Sigmoid colon (tissue), 6 donors: ENCODE measurements at regions not wholly inside any gene's neighbourhood (a gene's known extent, or its start where the extent isn't known, plus 50 kb on each side); places are given as distances from the start of the nearest gene placed in this dataset.

Source experiments
- DNase-seq: peaks from one replicate; pipeline ENCODE4 v3.0.0-alpha.2; 2019
- H3K27ac ChIP-seq, 4 donors: fragments of 200-600 bp; sonication (generic); one replicate each; pipeline ENCODE4 v1.5.1; 2016 to 2019; ENCODE audit warnings: mild to moderate bottlenecking in 1 of 4
- H3K27me3 ChIP-seq, 3 donors: fragments of 200-600 bp; sonication (generic); one replicate each; pipeline ENCODE4 v1.5.1; 2019; ENCODE audit warnings: mild to moderate bottlenecking in 1 of 3
- H3K36me3 ChIP-seq, 4 donors: fragments of 200-600 bp; sonication (generic); one replicate each; pipeline ENCODE4 v1.5.1; 2016 to 2019
- H3K4me1 ChIP-seq, 4 donors: fragments of 200-600 bp; sonication (generic); one replicate each; pipeline ENCODE4 v1.5.1; 2017 to 2019
- H3K4me3 ChIP-seq, 4 donors: fragments of 200-600 bp; sonication (generic); one replicate each; pipeline ENCODE4 v1.5.1; 2017 to 2019; ENCODE audit warnings: mild to moderate bottlenecking in 2 of 4, moderate library complexity in 1 of 4
- H3K9me3 ChIP-seq, 4 donors: fragments of 200-600 bp in 3 of 4; sonication (generic) in 3 of 4; one replicate each; pipeline versions ENCODE4 v1.5.1 to v1.6.1; 2013 to 2019
- EP300 ChIP-seq, 4 donors: sonication (generic); formaldehyde crosslinking; IDR thresholded peaks; one replicate each; pipeline ENCODE4 v1.6.1; 2017; ENCODE audit warnings: antibody characterized with exemption in 4 of 4
- POLR2A ChIP-seq, 2 donors: fragments of 450-650 bp; IDR thresholded peaks; one replicate each; pipeline ENCODE4 v1.6.1; 2016; ENCODE audit warnings: antibody characterized with exemption in 2 of 2, mild to moderate bottlenecking in 2 of 2, moderate library complexity in 2 of 2
- POLR2AphosphoS5 ChIP-seq, 4 donors: sonication (generic); formaldehyde crosslinking; IDR thresholded peaks; one replicate each; pipeline ENCODE4 v1.6.1; 2017; ENCODE audit warnings: antibody characterized with exemption in 4 of 4
- WGBS, 2 donors: extraction: QIAGEN DNeasy Blood & Tissue Kit; methylation state at CpG; one replicate each; pipeline ENCODE4 v1.1.7; 2013; 5-methylcytosine and 5-hydroxymethylcytosine counted together
- intact Hi-C: fragments of 100-400 bp; cut with DNase I; formaldehyde crosslinking; loops from one replicate; pipeline ENCODE4 v1.15.1; 2023
- TF ChIP-seq, protein P1 (sequence below), 4 experiments: fragments of 450-650 bp in 3 of 4; fragments of 200-600 bp in 1 of 4; IDR thresholded peaks; one replicate each; pipeline ENCODE4 v1.5.1; 2016 to 2019; ENCODE audit warnings: antibody characterized with exemption in 4 of 4, mild to moderate bottlenecking in 3 of 4, moderate library complexity in 2 of 4
- donor health status: healthy with polysubstance abuse.
- donor health status: healthy.

DNA sequence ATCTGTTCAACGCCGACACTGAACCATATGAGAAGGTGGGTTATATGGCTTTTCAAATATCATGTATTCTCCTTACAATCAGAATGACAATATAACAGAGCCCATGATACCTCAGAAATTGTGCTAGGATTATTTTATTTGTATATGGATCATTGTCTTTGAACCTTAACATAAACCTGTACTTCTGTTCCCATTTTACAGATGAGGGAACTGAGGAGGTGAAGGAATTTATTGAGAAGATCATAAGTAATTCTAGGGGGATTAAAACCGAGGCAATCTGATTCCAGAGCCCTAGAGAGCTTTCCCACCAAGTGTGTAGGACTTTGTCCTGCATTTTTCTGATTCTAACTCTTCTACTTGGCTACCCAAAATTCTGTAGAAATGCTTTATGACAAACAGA, 279.8 kb upstream of the FANCL start:
- H3K36me3 ChIP-seq, result no peaks in the 10 kb centered on the region

DNA sequence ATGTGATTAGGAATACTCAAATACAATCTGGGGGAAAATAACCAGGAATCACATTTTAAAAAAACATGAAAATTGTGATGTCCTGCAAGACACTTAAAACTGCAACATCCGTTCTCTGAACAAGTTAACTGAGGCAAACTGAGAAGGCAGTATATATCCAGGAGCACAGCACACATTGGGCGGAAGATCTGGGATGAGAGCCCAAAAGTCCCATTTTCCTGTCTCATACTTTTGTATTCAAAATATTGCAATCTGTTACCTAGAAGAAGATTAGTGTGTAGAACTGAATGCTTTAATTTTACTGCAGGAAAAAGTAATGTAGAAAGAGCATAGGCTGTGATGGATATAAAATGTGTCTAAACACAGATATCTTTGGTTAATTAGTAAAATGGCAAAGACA, 276.8 kb upstream of the FANCL start:
- Histone ChIP-seq H3K27me3 (no peaks in the 10 kb centered on the region), H3K4me3 (no peak overlapping the region), H3K4me1 (peaks cover 0 to 17% (median 11%) of the 10 kb centered on the region in 4 donors), H3K9me3 (no peaks in the 10 kb centered on the region), H3K27ac (no peak overlapping the region), H3K36me3 (no peaks in the 10 kb centered on the region)
- TF ChIP-seq EP300 (IDR thresholded peaks at IDR 0.05) (no peak), POLR2AphosphoS5 (IDR thresholded peaks at IDR 0.05) (no peak)
- intact Hi-C loops, result no loop called here
- WGBS, 2 donors, result 91% methylated on average over 2 of the region's 2 CpGs
- no peak for DNase-seq

More for the DNA sequence above, 279.8 kb upstream of the FANCL start:
- Histone ChIP-seq H3K27me3 (no peaks in the 10 kb centered on the region), H3K4me3 (no peak overlapping the region), H3K9me3 (no peaks in the 10 kb centered on the region), H3K27ac (no peak overlapping the region), H3K4me1 (peaks cover 0 to 32% (median 17%) of the 10 kb centered on the region in 4 donors)
- DNase-seq, result no peak
- TF ChIP-seq POLR2A (IDR thresholded peaks at IDR 0.05) (no peak), EP300 (IDR thresholded peaks at IDR 0.05) (no peak), POLR2AphosphoS5 (IDR thresholded peaks at IDR 0.05) (no peak)
- TF ChIP-seq, protein P1, sequence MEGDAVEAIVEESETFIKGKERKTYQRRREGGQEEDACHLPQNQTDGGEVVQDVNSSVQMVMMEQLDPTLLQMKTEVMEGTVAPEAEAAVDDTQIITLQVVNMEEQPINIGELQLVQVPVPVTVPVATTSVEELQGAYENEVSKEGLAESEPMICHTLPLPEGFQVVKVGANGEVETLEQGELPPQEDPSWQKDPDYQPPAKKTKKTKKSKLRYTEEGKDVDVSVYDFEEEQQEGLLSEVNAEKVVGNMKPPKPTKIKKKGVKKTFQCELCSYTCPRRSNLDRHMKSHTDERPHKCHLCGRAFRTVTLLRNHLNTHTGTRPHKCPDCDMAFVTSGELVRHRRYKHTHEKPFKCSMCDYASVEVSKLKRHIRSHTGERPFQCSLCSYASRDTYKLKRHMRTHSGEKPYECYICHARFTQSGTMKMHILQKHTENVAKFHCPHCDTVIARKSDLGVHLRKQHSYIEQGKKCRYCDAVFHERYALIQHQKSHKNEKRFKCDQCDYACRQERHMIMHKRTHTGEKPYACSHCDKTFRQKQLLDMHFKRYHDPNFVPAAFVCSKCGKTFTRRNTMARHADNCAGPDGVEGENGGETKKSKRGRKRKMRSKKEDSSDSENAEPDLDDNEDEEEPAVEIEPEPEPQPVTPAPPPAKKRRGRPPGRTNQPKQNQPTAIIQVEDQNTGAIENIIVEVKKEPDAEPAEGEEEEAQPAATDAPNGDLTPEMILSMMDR (IDR thresholded peaks at IDR 0.05), result no peak
- intact Hi-C loops, result no loop called here
- 72 to 81% methylated on average over 3 of the region's 3 CpGs for WGBS, 2 donors

DNA sequence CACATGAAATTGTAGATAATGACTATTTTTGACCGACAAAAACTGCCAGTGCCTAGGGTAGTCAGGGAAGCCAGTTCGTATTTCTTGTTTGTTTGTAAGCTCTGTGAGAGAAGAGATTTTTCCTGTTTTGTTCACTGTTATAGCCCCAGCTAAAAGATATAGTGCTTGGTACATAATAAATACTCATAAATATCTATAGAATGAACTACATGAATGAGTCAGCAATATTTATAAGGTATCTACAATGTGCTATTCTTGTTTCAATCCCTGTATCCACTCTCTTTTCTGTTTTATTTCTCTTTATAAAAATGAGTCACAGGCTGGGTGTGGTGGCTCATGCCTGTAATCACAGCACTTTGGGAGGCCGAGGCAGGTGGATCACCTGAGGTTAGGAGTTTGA, 275.6 kb upstream of the FANCL start:
- no peaks in the 10 kb centered on the region for H3K9me3 ChIP-seq

DNA sequence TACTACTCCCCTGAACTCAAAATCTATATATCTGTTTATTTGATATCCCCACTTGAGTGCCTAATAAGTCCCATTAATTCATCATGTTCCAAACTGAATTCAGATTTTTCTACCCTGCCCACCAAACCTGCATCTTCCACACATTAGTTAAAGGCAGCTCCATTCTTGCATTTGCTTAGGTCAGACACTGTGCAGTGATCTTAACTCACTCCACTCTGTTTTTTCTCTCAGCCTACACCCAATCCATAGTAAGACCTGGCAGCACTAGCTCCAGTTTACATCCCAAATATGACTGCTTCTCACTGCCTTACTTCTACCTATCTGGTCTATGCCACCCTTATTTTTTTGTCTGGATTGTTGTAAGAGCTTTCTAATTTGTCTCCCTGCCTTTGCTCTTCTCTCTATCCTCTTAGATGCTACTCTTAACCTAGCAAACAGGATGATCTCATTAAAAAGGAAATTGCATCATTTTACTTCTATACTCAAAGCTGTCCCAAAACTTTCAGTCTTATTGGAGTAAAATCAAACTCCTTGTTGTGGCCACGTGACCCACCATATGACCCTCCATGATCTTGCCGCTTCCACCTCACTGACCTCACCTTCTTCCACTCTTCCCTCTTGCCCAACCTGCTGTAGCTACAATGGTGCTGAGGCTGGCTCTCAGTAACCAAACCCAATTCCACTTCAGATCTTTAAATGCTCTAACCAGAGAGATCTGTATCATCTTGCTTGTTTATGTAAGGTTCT, 274.9 kb upstream of the FANCL start:
- H3K9me3 ChIP-seq, result no peaks in the 10 kb centered on the region
- 91 to 96% methylated on average over 2 of the region's 2 CpGs for whole genome bisulfite sequencing, 2 donors
- no peaks in the 10 kb centered on the region for H3K27me3 ChIP-seq
- H3K4me3 ChIP-seq, result no peak overlapping the region
- no peaks in the 10 kb centered on the region for H3K36me3 ChIP-seq
- H3K27ac ChIP-seq, result no peak overlapping the region
- DNase-seq, result no peak
- TF ChIP-seq EP300 (IDR thresholded peaks at IDR 0.05) (no peak), POLR2AphosphoS5 (IDR thresholded peaks at IDR 0.05) (no peak), POLR2A (IDR thresholded peaks at IDR 0.05) (no peak)
- TF ChIP-seq, protein P1 (IDR thresholded peaks at IDR 0.05), result no peak
- H3K4me1 ChIP-seq, result no peaks in the 10 kb centered on the region
- intact Hi-C loops, result no loop called here

More for the DNA sequence above, 275.6 kb upstream of the FANCL start:
- Histone ChIP-seq H3K27me3 (no peaks in the 10 kb centered on the region), H3K4me1 (peaks cover 0 to 5% (median under 1%) of the 10 kb centered on the region in 4 donors), H3K27ac (no peak overlapping the region), H3K4me3 (no peak overlapping the region), H3K36me3 (no peaks in the 10 kb centered on the region)
- WGBS, 2 donors, result 74 to 81% methylated on average over 3 of the region's 3 CpGs
- TF ChIP-seq EP300 (IDR thresholded peaks at IDR 0.05), result no peak
- no peak for TF ChIP-seq POLR2AphosphoS5 (IDR thresholded peaks at IDR 0.05)
- TF ChIP-seq POLR2A (IDR thresholded peaks at IDR 0.05), result no peak
- TF ChIP-seq, protein P1 (IDR thresholded peaks at IDR 0.05), result no peak
- intact Hi-C loops, result no loop called here
- no peak for DNase-seq

DNA sequence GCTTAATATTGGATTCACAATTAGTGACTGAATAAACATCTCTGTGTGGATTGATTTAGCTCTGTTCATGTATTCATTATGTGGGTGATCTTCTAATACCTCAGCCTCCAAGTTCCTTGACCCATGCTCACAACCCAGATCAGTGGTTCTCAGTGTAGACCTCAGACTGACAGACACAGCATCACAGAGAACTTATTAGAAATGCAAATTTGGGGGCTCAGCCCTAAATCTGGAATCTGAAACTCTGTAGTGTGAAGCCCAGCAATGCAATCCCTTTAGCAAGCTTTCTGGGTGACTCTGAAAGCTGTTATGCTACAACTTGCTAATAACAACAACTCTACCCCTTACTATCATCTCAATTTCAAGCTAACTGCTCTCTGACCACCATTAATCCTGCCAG, 273.1 kb upstream of the FANCL start:
- Histone ChIP-seq H3K4me1 (no peaks in the 10 kb centered on the region), H3K4me3 (no peak overlapping the region), H3K9me3 (no peaks in the 10 kb centered on the region), H3K36me3 (no peaks in the 10 kb centered on the region), H3K27me3 (no peaks in the 10 kb centered on the region), H3K27ac (no peak overlapping the region)
- intact Hi-C loops, result no loop called here
- no peak for DNase-seq
- TF ChIP-seq EP300 (IDR thresholded peaks at IDR 0.05) (no peak), POLR2AphosphoS5 (IDR thresholded peaks at IDR 0.05) (no peak), POLR2A (IDR thresholded peaks at IDR 0.05) (no peak)
- TF ChIP-seq, protein P1 (IDR thresholded peaks at IDR 0.05), result no peak
